C4-2B (cell line): ENCODE measurements at regions not wholly inside any gene's neighbourhood (a gene's known extent, or its start where the extent isn't known, plus 50 kb on each side); places are given as distances from the start of the nearest gene placed in this dataset.

Experiments
- ZFX ChIP-seq: fragments of 450-650 bp; IDR thresholded peaks from 2 replicates; pipeline ENCODE4 v1.6.1; 2017
- TF ChIP-seq, protein P1 (sequence below): fragments of 450-650 bp; conservative IDR thresholded peaks from 2 replicates; pipeline ENCODE4 v1.5.1; 2017; ENCODE audit warnings: mild to moderate bottlenecking

DNA sequence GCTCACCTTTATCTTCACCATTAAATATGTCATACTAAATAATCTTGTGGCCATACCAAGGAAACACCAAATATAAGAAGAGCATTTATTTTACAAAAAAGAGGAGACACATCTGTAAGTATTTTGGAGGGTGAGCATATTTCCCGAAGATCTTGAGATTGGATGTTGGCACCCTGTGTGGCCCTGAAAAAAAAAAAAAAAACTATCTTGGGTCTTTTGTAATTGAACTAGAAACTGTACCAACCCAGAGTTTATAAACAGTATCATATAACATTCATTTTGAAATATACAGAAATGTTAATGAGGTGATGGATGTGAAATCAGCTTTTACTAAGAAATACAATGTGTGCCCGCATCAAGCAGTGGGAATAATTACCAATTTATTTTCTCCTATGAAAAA lies 104.0 kb upstream of the FRMD6 start:
- TF ChIP-seq, protein P1, sequence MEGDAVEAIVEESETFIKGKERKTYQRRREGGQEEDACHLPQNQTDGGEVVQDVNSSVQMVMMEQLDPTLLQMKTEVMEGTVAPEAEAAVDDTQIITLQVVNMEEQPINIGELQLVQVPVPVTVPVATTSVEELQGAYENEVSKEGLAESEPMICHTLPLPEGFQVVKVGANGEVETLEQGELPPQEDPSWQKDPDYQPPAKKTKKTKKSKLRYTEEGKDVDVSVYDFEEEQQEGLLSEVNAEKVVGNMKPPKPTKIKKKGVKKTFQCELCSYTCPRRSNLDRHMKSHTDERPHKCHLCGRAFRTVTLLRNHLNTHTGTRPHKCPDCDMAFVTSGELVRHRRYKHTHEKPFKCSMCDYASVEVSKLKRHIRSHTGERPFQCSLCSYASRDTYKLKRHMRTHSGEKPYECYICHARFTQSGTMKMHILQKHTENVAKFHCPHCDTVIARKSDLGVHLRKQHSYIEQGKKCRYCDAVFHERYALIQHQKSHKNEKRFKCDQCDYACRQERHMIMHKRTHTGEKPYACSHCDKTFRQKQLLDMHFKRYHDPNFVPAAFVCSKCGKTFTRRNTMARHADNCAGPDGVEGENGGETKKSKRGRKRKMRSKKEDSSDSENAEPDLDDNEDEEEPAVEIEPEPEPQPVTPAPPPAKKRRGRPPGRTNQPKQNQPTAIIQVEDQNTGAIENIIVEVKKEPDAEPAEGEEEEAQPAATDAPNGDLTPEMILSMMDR: no peak
- no peak for TF ChIP-seq ZFX
